ENCODE measurements at regions not wholly inside any gene's neighbourhood (a gene's known extent, or its start where the extent isn't known, plus 50 kb on each side); places are given as distances from the start of the nearest gene placed in this dataset.

- no peak for TF ChIP-seq CTCF (IDR thresholded peaks at IDR 0.05)
Measured at GRCh38 chr12:107493135-107493494, 192.5 kb upstream of the PWP1 start.

DNA sequence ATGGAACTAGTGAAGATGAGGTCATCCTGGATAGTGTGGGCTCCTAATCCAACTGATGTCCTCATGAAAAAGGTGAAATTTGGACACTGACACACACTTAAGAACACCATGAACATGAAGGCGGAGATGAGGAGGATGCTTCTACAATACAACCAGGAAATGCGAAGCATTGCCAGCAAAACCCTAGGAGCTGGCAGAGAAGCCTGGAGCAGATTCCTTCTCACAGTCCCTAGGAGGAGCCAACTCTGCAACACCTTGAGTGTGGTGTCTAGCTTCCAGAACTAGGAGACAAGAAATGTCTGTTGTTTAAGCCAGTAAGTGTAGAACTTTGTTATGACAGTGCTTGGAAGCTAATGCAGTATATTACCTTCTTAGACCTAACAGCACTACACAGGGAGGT lies 191.9 kb upstream of the PWP1 start:
- TF ChIP-seq CTCF (IDR thresholded peaks at IDR 0.05), result no peak

- TF ChIP-seq CTCF (IDR thresholded peaks at IDR 0.05), result no peak
Measured at GRCh38 chr12:107494331-107494730, 191.3 kb upstream of the PWP1 start.

DNA sequence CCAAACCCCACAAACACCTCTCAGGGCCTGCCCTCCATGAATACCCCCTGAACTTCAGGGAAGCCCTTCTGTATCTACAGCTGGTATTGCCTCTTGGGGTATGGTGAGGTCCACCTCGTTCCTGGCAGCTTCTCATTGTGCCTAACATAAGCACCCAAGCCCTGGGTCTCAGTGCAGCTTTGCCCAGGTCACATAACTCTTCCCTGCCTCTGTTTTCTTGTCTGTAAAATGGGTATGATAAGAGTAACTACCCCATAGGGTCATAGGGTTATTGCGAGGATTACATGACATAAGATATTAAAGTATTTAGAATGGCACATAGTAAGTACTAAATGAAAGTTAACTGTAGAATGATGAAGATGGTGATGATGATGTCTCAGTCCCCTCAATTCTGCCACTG lies 190.0 kb upstream of the PWP1 start:
- TF ChIP-seq CTCF (IDR thresholded peaks at IDR 0.05), result no peak

DNA sequence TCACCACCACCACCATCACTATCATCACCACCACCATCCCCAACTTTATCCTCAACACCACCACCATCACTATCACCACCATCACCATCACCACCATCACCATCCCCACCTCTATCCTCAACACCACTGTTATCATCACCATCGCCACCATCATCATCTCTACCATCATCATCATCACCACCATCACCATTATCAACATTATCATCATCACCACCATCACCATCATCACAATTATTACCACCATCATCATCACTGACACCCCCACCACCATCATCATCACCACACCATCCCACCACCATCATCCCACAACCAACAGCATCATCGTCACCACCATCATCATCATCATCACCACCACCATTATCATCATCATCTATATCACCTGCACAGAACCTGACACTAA lies 188.4 kb upstream of the PWP1 start:
- TF ChIP-seq CTCF (IDR thresholded peaks at IDR 0.05), result no peak

DNA sequence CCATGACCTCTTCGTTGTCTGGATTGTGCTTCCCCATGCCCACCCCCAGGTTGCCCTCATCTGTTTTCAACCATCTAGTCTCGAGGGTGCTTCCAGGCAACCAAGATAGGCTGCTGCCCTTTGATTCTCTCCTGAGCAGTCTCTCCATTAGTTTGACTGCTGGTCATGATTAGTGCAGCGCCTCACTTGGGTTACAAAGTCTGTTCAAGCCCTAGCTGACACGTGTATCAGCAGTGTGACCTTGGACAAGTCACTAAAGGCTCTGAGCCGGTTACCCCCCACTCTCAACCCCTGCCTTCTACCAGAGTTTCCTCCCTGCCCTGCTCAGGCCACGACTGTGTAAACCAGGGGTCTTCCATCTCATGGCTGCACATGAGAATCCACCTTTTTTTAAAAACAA lies 185.3 kb upstream of the PWP1 start:
- TF ChIP-seq CTCF (IDR thresholded peaks at IDR 0.05), result no peak

GRCh38 chr12:107501681-107502080 lies 183.9 kb upstream of the PWP1 start:
- TF ChIP-seq CTCF (IDR thresholded peaks at IDR 0.05), result no peak

DNA sequence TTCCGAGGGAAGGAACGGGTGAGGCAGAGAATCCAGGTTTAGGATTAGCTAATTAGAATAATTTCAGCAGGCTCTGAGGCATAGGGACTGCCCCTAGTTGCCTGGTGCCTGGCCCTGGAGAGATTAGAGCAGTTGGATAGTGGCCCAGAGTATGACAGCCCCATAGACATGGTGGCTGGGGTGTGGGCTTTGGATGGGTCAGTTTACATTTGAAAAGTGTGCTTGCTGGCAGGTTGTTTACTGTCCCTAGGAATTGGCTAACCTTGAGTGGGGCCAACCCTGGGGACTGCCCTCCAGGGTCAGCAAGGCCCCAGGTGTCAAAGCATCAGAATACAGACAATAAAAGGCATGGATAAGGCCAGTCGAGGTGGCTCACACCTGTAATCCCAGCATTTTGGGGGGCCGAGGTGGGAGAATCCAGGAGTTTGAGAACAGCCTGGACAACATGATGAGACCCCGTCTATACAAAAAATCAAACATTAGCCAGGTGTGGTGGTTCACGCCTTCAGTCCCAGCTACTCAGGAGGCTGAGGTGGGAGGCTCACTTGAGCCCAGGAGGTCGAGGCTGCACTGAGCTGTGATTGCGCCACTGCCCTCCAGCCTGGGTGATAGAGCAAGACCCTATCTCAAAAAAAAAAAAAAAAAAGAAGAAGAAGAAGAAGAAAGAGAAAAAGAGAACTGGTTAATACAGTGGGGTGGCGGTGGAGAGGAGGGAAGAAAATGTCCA lies 182.3 kb upstream of the PWP1 start:
- TF ChIP-seq CTCF (IDR thresholded peaks at IDR 0.05), result no peak

Data from LNCAP (cell line).